ENCODE measurements at regions not wholly inside any gene's neighbourhood (a gene's known extent, or its start where the extent isn't known, plus 50 kb on each side); places are given as distances from the start of the nearest gene placed in this dataset.

- TF ChIP-seq, protein P1, sequence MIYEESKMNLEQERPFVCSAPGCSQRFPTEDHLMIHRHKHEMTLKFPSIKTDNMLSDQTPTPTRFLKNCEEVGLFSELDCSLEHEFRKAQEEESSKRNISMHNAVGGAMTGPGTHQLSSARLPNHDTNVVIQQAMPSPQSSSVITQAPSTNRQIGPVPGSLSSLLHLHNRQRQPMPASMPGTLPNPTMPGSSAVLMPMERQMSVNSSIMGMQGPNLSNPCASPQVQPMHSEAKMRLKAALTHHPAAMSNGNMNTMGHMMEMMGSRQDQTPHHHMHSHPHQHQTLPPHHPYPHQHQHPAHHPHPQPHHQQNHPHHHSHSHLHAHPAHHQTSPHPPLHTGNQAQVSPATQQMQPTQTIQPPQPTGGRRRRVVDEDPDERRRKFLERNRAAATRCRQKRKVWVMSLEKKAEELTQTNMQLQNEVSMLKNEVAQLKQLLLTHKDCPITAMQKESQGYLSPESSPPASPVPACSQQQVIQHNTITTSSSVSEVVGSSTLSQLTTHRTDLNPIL (CRISPR knock-in tag; IDR thresholded peaks at IDR 0.05; ENCODE audit: low read depth) = no peak
- no peak for TF ChIP-seq GLIS3 (CRISPR knock-in tag; IDR thresholded peaks at IDR 0.05)
- no peak for TF ChIP-seq ZFP30 (CRISPR knock-in tag; IDR thresholded peaks at IDR 0.05)
- TF ChIP-seq ISL1 (CRISPR knock-in tag; IDR thresholded peaks at IDR 0.05) = no peak
These were observed 98.4 kb downstream of the C9orf152 start (continued) for GRCh38 chr9:110109333-110110092.

- no peak for ATAC-seq
These were observed 97.8 kb downstream of the C9orf152 start for GRCh38 chr9:110110154-110110553.

GRCh38 chr9:110111868-110112267, 96.1 kb downstream of the C9orf152 start:
- TF ChIP-seq CSRNP3 (CRISPR knock-in tag; IDR thresholded peaks at IDR 0.05) = no peak
- TF ChIP-seq ZNF70 (CRISPR knock-in tag; IDR thresholded peaks at IDR 0.05) = no peak
- no peak for TF ChIP-seq ISL1 (CRISPR knock-in tag; IDR thresholded peaks at IDR 0.05)
- no peak for TF ChIP-seq CSDC2 (CRISPR knock-in tag; IDR thresholded peaks at IDR 0.05)
- no peak for TF ChIP-seq ZFP30 (CRISPR knock-in tag; IDR thresholded peaks at IDR 0.05)
- TF ChIP-seq TCF4 (CRISPR knock-in tag; IDR thresholded peaks at IDR 0.05; ENCODE audit: borderline replicate concordance) = no peak
- TF ChIP-seq, protein P2, sequence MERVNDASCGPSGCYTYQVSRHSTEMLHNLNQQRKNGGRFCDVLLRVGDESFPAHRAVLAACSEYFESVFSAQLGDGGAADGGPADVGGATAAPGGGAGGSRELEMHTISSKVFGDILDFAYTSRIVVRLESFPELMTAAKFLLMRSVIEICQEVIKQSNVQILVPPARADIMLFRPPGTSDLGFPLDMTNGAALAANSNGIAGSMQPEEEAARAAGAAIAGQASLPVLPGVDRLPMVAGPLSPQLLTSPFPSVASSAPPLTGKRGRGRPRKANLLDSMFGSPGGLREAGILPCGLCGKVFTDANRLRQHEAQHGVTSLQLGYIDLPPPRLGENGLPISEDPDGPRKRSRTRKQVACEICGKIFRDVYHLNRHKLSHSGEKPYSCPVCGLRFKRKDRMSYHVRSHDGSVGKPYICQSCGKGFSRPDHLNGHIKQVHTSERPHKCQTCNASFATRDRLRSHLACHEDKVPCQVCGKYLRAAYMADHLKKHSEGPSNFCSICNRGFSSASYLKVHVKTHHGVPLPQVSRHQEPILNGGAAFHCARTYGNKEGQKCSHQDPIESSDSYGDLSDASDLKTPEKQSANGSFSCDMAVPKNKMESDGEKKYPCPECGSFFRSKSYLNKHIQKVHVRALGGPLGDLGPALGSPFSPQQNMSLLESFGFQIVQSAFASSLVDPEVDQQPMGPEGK (CRISPR knock-in tag; IDR thresholded peaks at IDR 0.05; ENCODE audit: borderline replicate concordance) = no peak
- TF ChIP-seq, protein P3, sequence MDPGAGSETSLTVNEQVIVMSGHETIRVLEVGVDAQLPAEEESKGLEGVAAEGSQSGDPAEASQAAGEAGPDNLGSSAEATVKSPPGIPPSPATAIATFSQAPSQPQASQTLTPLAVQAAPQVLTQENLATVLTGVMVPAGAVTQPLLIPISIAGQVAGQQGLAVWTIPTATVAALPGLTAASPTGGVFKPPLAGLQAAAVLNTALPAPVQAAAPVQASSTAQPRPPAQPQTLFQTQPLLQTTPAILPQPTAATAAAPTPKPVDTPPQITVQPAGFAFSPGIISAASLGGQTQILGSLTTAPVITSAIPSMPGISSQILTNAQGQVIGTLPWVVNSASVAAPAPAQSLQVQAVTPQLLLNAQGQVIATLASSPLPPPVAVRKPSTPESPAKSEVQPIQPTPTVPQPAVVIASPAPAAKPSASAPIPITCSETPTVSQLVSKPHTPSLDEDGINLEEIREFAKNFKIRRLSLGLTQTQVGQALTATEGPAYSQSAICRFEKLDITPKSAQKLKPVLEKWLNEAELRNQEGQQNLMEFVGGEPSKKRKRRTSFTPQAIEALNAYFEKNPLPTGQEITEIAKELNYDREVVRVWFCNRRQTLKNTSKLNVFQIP (CRISPR knock-in tag; IDR thresholded peaks at IDR 0.05; ENCODE audit: borderline replicate concordance, low read depth) = no peak
- no peak for ATAC-seq

More at GRCh38 chr9:110110154-110110553, 97.8 kb downstream of the C9orf152 start:
- TF ChIP-seq ZC3H10 (CRISPR knock-in tag; IDR thresholded peaks at IDR 0.05) (no peak), TCF4 (CRISPR knock-in tag; IDR thresholded peaks at IDR 0.05; ENCODE audit: borderline replicate concordance) (no peak), CSDC2 (CRISPR knock-in tag; IDR thresholded peaks at IDR 0.05) (no peak), OSR1 (CRISPR knock-in tag; IDR thresholded peaks at IDR 0.05) (no peak), ZNF70 (CRISPR knock-in tag; IDR thresholded peaks at IDR 0.05) (no peak)

GRCh38 chr9:110112792-110113191, 95.2 kb downstream of the C9orf152 start:
- TF ChIP-seq, protein P4, sequence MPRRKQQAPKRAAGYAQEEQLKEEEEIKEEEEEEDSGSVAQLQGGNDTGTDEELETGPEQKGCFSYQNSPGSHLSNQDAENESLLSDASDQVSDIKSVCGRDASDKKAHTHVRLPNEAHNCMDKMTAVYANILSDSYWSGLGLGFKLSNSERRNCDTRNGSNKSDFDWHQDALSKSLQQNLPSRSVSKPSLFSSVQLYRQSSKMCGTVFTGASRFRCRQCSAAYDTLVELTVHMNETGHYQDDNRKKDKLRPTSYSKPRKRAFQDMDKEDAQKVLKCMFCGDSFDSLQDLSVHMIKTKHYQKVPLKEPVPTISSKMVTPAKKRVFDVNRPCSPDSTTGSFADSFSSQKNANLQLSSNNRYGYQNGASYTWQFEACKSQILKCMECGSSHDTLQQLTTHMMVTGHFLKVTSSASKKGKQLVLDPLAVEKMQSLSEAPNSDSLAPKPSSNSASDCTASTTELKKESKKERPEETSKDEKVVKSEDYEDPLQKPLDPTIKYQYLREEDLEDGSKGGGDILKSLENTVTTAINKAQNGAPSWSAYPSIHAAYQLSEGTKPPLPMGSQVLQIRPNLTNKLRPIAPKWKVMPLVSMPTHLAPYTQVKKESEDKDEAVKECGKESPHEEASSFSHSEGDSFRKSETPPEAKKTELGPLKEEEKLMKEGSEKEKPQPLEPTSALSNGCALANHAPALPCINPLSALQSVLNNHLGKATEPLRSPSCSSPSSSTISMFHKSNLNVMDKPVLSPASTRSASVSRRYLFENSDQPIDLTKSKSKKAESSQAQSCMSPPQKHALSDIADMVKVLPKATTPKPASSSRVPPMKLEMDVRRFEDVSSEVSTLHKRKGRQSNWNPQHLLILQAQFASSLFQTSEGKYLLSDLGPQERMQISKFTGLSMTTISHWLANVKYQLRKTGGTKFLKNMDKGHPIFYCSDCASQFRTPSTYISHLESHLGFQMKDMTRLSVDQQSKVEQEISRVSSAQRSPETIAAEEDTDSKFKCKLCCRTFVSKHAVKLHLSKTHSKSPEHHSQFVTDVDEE (CRISPR knock-in tag; IDR thresholded peaks at IDR 0.05) = no peak
- TF ChIP-seq ZNF565 (CRISPR knock-in tag; conservative IDR thresholded peaks at IDR 0.05; ENCODE audit: low read depth) (no peak), RARB (CRISPR knock-in tag; IDR thresholded peaks at IDR 0.05) (no peak), CSDC2 (CRISPR knock-in tag; IDR thresholded peaks at IDR 0.05) (no peak), TCF4 (CRISPR knock-in tag; IDR thresholded peaks at IDR 0.05; ENCODE audit: borderline replicate concordance) (no peak), OSR1 (CRISPR knock-in tag; IDR thresholded peaks at IDR 0.05) (no peak)
- TF ChIP-seq, protein P2 (CRISPR knock-in tag; IDR thresholded peaks at IDR 0.05; ENCODE audit: borderline replicate concordance) = no peak
- no peak for ATAC-seq
